GM23338 (cell line): ENCODE measurements at regions not wholly inside any gene's neighbourhood (a gene's known extent, or its start where the extent isn't known, plus 50 kb on each side); places are given as distances from the start of the nearest gene placed in this dataset.

Experiments used
- ATAC-seq: fragments of 200-7000 bp; cut with Tn5 transposase; 3 replicates; pipeline ENCODE4 v1.9.1; 2020
- DNase-seq: peaks from one replicate; pipeline ENCODE4 v3.0.0-alpha.2; 2015; ENCODE audit warnings: low spot score
- H2AFZ ChIP-seq: fragments of 200-600 bp; sonication (generic); 2 replicates; pipeline ENCODE4 v1.8.0; 2016; ENCODE audit warnings: antibody characterized with exemption, mild to moderate bottlenecking, moderate library complexity
- H3F3A ChIP-seq: fragments of 200-600 bp; sonication (generic); replicated peaks from 2 replicates; pipeline ENCODE4 v1.8.0; 2017; ENCODE audit warnings: antibody characterized with exemption, mixed run types, low read depth
- H3K27ac ChIP-seq: fragments of 200-600 bp; sonication (generic); 2 replicates; pipeline ENCODE4 v1.6.1; 2016; ENCODE audit warnings: low read depth
- H3K27me3 ChIP-seq: fragments of 200-600 bp; sonication (generic); 2 replicates; pipeline ENCODE4 v1.8.0; 2016; ENCODE audit warnings: mild to moderate bottlenecking, mixed run types, moderate library complexity; ENCODE audit not compliant: insufficient read depth
- H3K36me3 ChIP-seq: fragments of 200-600 bp; sonication (generic); 2 replicates; pipeline ENCODE4 v1.8.0; 2016; ENCODE audit warnings: mild to moderate bottlenecking; ENCODE audit not compliant: insufficient read depth
- H3K4me1 ChIP-seq: fragments of 200-600 bp; sonication (generic); 2 replicates; pipeline ENCODE4 v1.8.0; 2016; ENCODE audit warnings: mild to moderate bottlenecking, moderate library complexity; ENCODE audit not compliant: insufficient read depth
- H3K4me2 ChIP-seq: fragments of 200-600 bp; sonication (generic); 2 replicates; pipeline ENCODE4 v1.7.1; 2017; ENCODE audit warnings: mixed run types
- H3K4me3 ChIP-seq: fragments of 200-600 bp; sonication (generic); 2 replicates; pipeline ENCODE4 v1.6.1; 2016; ENCODE audit warnings: mixed run types
- H3K79me2 ChIP-seq: fragments of 200-600 bp; sonication (generic); replicated peaks from 2 replicates; pipeline ENCODE4 v1.8.0; 2017; ENCODE audit warnings: mild to moderate bottlenecking; ENCODE audit not compliant: insufficient read depth
- H3K9me2 ChIP-seq: fragments of 200-600 bp; sonication (generic); 2 replicates; pipeline ENCODE4 v1.8.0; 2017; ENCODE audit not compliant: insufficient read depth
- H4K20me1 ChIP-seq: fragments of 200-600 bp; sonication (generic); replicated peaks from 2 replicates; pipeline ENCODE4 v1.8.0; 2017; ENCODE audit warnings: mild to moderate bottlenecking; ENCODE audit not compliant: insufficient read depth
- H3K27ac Mint-ChIP-seq: 2 replicates; pipeline ENCODE4 v1.8.0; 2020; ENCODE audit warnings: inconsistent platforms, mild to moderate bottlenecking, moderate library complexity, mixed read lengths
- H3K27me3 Mint-ChIP-seq: 3 replicates; pipeline ENCODE4 v1.8.0; 2022; ENCODE audit warnings: low read depth, mild to moderate bottlenecking, moderate library complexity, mixed read lengths, inconsistent platforms; ENCODE audit not compliant: insufficient read depth, poor library complexity
- H3K36me3 Mint-ChIP-seq: 3 replicates; pipeline ENCODE4 v1.8.0; 2021; ENCODE audit warnings: low read depth, mild to moderate bottlenecking, inconsistent platforms, moderate library complexity, mixed read lengths
- H3K4me1 Mint-ChIP-seq: 3 replicates; pipeline ENCODE4 v1.8.0; 2020; ENCODE audit warnings: mild to moderate bottlenecking, inconsistent platforms, mixed read lengths
- H3K4me3 Mint-ChIP-seq: 3 replicates; pipeline ENCODE4 v1.8.0; 2021; ENCODE audit warnings: moderate library complexity, mild to moderate bottlenecking, inconsistent platforms, mixed read lengths
- H3K9me3 Mint-ChIP-seq: 3 replicates; pipeline ENCODE4 v1.8.0; 2020; ENCODE audit warnings: moderate library complexity, mild to moderate bottlenecking, inconsistent platforms, mixed read lengths
- CREB1 ChIP-seq: fragments of 250-450 bp; sonication (Bioruptor Pico); IDR thresholded peaks from 2 replicates; pipeline ENCODE4 v1.5.0; 2020; ENCODE audit warnings: low read depth, mild to moderate bottlenecking, moderate library complexity
- EZH2 ChIP-seq: fragments of 200-600 bp; sonication (generic); IDR thresholded peaks from one replicate; pipeline ENCODE4 v1.8.0; 2017; ENCODE audit warnings: antibody characterized with exemption, mild to moderate bottlenecking, low read depth; ENCODE audit not compliant: unreplicated experiment
- EZH2phosphoT487 ChIP-seq: fragments of 200-600 bp; sonication (generic); IDR thresholded peaks from one replicate; pipeline ENCODE4 v1.8.1; 2018; ENCODE audit warnings: antibody characterized with exemption; ENCODE audit not compliant: unreplicated experiment
- JUNB ChIP-seq: IDR thresholded peaks from one replicate; pipeline ENCODE4 v1.6.1; 2016; ENCODE audit warnings: antibody characterized with exemption; ENCODE audit not compliant: unreplicated experiment
- NANOG ChIP-seq: IDR thresholded peaks from 2 replicates; pipeline ENCODE4 v1.6.1; 2016; ENCODE audit warnings: antibody characterized with exemption, borderline replicate concordance
- POLR2AphosphoS5 ChIP-seq: IDR thresholded peaks from 2 replicates; pipeline ENCODE4 v1.6.1; 2016; ENCODE audit warnings: antibody characterized with exemption, low read depth
- STAT1 ChIP-seq: IDR thresholded peaks from one replicate; pipeline ENCODE4 v1.6.1; 2016; ENCODE audit warnings: antibody characterized with exemption; ENCODE audit not compliant: unreplicated experiment
- ZNF114 ChIP-seq: fragments of 250-450 bp; sonication (Bioruptor Pico); IDR thresholded peaks from 2 replicates; pipeline ENCODE4 v1.5.0; 2020; ENCODE audit warnings: mild to moderate bottlenecking, moderate library complexity
- ZNF331 ChIP-seq: fragments of 250-450 bp; sonication (Bioruptor Pico); IDR thresholded peaks from 2 replicates; pipeline ENCODE4 v1.5.0; 2020; ENCODE audit warnings: low read depth, mild to moderate bottlenecking, moderate library complexity
- TF ChIP-seq, protein P1 (sequence below): IDR thresholded peaks from one replicate; pipeline ENCODE4 v1.6.1; 2018; ENCODE audit warnings: antibody characterized with exemption; ENCODE audit not compliant: unreplicated experiment
- TF ChIP-seq, protein P2 (sequence below), 2 experiments: fragments of 200-600 bp in 1 of 2; sonication (generic) in 1 of 2; conservative IDR thresholded peaks; 2 replicates each; pipeline versions ENCODE4 v1.5.1 to v1.6.1; 2016 to 2017; ENCODE audit warnings: antibody characterized with exemption in 2 of 2, low read depth in 2 of 2, mild to moderate bottlenecking in 2 of 2, moderate library complexity in 1 of 2
- TF ChIP-seq, protein P3 (sequence below): fragments of 250-450 bp; sonication (Bioruptor Pico); IDR thresholded peaks from 2 replicates; pipeline ENCODE4 v1.5.0; 2020; ENCODE audit warnings: mild to moderate bottlenecking, moderate library complexity
- TF ChIP-seq, protein P4 (sequence below): IDR thresholded peaks from 2 replicates; pipeline ENCODE4 v1.6.1; 2016; ENCODE audit warnings: antibody characterized with exemption

DNA sequence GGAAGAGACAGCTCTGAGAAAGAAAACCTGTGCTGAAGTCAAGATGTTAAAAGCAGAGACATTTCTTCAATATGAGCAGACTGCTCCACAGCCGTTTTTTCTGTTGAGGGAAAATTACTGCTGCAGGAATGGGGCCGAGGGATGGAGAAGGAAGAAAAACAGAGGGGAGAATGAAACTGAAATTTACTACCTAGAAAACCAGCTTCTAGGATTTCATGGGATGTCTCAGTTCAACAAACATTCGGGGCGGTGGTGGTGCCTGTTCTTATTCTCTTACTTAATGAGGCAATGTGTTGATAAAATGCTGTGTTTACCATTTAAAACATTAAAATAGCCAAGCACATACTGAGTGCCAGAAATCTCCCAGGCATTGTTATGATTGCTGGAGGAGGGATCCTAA, 557.1 kb upstream of the MEX3C start:
- Mint-ChIP-seq H3K27ac (no peak overlapping the region), H3K27me3 (peaks cover 2% of the 10 kb centered on the region), H3K4me1 (peaks cover 19% of the 10 kb centered on the region; the same call in 2 of the 3 replicates), H3K36me3 (no peaks in the 10 kb centered on the region), H3K4me3 (no peak overlapping the region), H3K9me3 (no peaks in the 10 kb centered on the region; the same call in 2 of the 3 replicates)
- no peaks in the 10 kb centered on the region; the same call in 1 of the 2 replicates for H3K4me1 ChIP-seq
- H3F3A ChIP-seq, result no peaks in the 10 kb centered on the region
- peak overlapping the region; percentile 60 for H2AFZ ChIP-seq
- TF ChIP-seq EZH2 (no peak), STAT1 (no peak), ZNF331 (no peak), EZH2phosphoT487 (no peak), JUNB (no peak), ZNF114 (no peak), NANOG (no peak), POLR2AphosphoS5 (no peak), CREB1 (CRISPR knock-in tag) (no peak)
- TF ChIP-seq, protein P1, sequence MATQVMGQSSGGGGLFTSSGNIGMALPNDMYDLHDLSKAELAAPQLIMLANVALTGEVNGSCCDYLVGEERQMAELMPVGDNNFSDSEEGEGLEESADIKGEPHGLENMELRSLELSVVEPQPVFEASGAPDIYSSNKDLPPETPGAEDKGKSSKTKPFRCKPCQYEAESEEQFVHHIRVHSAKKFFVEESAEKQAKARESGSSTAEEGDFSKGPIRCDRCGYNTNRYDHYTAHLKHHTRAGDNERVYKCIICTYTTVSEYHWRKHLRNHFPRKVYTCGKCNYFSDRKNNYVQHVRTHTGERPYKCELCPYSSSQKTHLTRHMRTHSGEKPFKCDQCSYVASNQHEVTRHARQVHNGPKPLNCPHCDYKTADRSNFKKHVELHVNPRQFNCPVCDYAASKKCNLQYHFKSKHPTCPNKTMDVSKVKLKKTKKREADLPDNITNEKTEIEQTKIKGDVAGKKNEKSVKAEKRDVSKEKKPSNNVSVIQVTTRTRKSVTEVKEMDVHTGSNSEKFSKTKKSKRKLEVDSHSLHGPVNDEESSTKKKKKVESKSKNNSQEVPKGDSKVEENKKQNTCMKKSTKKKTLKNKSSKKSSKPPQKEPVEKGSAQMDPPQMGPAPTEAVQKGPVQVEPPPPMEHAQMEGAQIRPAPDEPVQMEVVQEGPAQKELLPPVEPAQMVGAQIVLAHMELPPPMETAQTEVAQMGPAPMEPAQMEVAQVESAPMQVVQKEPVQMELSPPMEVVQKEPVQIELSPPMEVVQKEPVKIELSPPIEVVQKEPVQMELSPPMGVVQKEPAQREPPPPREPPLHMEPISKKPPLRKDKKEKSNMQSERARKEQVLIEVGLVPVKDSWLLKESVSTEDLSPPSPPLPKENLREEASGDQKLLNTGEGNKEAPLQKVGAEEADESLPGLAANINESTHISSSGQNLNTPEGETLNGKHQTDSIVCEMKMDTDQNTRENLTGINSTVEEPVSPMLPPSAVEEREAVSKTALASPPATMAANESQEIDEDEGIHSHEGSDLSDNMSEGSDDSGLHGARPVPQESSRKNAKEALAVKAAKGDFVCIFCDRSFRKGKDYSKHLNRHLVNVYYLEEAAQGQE, result no peak
- TF ChIP-seq, protein P2, sequence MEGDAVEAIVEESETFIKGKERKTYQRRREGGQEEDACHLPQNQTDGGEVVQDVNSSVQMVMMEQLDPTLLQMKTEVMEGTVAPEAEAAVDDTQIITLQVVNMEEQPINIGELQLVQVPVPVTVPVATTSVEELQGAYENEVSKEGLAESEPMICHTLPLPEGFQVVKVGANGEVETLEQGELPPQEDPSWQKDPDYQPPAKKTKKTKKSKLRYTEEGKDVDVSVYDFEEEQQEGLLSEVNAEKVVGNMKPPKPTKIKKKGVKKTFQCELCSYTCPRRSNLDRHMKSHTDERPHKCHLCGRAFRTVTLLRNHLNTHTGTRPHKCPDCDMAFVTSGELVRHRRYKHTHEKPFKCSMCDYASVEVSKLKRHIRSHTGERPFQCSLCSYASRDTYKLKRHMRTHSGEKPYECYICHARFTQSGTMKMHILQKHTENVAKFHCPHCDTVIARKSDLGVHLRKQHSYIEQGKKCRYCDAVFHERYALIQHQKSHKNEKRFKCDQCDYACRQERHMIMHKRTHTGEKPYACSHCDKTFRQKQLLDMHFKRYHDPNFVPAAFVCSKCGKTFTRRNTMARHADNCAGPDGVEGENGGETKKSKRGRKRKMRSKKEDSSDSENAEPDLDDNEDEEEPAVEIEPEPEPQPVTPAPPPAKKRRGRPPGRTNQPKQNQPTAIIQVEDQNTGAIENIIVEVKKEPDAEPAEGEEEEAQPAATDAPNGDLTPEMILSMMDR (conservative IDR thresholded peaks at IDR 0.05; ENCODE audit: low read depth in 2 of 2), result no peak
- TF ChIP-seq, protein P3, sequence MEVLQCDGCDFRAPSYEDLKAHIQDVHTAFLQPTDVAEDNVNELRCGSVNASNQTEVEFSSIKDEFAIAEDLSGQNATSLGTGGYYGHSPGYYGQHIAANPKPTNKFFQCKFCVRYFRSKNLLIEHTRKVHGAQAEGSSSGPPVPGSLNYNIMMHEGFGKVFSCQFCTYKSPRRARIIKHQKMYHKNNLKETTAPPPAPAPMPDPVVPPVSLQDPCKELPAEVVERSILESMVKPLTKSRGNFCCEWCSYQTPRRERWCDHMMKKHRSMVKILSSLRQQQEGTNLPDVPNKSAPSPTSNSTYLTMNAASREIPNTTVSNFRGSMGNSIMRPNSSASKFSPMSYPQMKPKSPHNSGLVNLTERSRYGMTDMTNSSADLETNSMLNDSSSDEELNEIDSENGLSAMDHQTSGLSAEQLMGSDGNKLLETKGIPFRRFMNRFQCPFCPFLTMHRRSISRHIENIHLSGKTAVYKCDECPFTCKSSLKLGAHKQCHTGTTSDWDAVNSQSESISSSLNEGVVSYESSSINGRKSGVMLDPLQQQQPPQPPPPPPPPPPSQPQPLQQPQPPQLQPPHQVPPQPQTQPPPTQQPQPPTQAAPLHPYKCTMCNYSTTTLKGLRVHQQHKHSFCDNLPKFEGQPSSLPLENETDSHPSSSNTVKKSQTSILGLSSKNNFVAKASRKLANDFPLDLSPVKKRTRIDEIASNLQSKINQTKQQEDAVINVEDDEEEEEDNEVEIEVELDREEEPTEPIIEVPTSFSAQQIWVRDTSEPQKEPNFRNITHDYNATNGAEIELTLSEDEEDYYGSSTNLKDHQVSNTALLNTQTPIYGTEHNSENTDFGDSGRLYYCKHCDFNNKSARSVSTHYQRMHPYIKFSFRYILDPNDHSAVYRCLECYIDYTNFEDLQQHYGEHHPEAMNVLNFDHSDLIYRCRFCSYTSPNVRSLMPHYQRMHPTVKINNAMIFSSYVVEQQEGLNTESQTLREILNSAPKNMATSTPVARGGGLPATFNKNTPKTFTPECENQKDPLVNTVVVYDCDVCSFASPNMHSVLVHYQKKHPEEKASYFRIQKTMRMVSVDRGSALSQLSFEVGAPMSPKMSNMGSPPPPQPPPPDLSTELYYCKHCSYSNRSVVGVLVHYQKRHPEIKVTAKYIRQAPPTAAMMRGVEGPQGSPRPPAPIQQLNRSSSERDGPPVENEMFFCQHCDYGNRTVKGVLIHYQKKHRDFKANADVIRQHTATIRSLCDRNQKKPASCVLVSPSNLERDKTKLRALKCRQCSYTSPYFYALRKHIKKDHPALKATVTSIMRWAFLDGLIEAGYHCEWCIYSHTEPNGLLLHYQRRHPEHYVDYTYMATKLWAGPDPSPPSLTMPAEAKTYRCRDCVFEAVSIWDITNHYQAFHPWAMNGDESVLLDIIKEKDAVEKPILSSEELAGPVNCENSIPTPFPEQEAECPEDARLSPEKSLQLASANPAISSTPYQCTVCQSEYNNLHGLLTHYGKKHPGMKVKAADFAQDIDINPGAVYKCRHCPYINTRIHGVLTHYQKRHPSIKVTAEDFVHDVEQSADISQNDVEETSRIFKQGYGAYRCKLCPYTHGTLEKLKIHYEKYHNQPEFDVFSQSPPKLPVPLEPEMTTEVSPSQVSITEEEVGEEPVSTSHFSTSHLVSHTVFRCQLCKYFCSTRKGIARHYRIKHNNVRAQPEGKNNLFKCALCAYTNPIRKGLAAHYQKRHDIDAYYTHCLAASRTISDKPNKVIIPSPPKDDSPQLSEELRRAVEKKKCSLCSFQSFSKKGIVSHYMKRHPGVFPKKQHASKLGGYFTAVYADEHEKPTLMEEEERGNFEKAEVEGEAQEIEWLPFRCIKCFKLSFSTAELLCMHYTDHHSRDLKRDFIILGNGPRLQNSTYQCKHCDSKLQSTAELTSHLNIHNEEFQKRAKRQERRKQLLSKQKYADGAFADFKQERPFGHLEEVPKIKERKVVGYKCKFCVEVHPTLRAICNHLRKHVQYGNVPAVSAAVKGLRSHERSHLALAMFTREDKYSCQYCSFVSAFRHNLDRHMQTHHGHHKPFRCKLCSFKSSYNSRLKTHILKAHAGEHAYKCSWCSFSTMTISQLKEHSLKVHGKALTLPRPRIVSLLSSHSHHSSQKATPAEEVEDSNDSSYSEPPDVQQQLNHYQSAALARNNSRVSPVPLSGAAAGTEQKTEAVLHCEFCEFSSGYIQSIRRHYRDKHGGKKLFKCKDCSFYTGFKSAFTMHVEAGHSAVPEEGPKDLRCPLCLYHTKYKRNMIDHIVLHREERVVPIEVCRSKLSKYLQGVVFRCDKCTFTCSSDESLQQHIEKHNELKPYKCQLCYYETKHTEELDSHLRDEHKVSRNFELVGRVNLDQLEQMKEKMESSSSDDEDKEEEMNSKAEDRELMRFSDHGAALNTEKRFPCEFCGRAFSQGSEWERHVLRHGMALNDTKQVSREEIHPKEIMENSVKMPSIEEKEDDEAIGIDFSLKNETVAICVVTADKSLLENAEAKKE (CRISPR knock-in tag), result no peak
- TF ChIP-seq, protein P4, sequence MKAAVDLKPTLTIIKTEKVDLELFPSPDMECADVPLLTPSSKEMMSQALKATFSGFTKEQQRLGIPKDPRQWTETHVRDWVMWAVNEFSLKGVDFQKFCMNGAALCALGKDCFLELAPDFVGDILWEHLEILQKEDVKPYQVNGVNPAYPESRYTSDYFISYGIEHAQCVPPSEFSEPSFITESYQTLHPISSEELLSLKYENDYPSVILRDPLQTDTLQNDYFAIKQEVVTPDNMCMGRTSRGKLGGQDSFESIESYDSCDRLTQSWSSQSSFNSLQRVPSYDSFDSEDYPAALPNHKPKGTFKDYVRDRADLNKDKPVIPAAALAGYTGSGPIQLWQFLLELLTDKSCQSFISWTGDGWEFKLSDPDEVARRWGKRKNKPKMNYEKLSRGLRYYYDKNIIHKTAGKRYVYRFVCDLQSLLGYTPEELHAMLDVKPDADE, result no peak
- H3K27me3 ChIP-seq, result no peaks in the 10 kb centered on the region
- no peak overlapping the region for H3K27ac ChIP-seq
- no peak for DNase-seq
- no peak overlapping the region for H3K4me3 ChIP-seq
- no peak overlapping the region for H3K4me2 ChIP-seq
- no peak for ATAC-seq
- no peaks in the 10 kb centered on the region for H3K36me3 ChIP-seq
- no peaks in the 10 kb centered on the region for H4K20me1 ChIP-seq
- no peaks in the 10 kb centered on the region for H3K9me2 ChIP-seq
- H3K79me2 ChIP-seq, result no peaks in the 10 kb centered on the region
